ENCODE measurements at regions not wholly inside any gene's neighbourhood (a gene's known extent, or its start where the extent isn't known, plus 50 kb on each side); places are given as distances from the start of the nearest gene placed in this dataset.

DNA sequence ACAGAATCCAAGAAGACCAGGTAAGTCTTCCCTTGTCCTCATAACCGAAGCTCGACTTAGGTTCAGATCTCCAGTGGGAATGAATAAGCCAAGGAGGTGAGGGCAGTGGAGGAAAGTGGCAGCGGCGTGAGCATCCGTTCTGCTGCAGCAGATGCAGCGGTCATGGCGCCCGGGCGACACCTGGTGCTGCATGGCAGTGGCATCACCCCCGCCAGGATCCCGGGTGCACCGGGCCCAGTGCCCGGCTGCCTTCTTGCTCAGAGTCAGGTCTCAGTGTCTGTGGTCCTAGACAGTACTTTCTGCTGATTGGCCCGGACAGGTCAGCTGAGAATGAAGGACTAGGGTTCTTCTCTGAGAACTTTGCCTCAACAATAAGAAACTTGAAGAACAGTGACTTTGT, 83.4 kb upstream of the SORBS2 start:
- ChIA-PET CTCF (no interaction called here), POLR2A (no interaction called here)
- Histone ChIP-seq H3K4me3 (replicated peaks in 1 of 3; ENCODE audit: insufficient read depth in 1 of 3, low read depth in 1 of 3, low read length in 3 of 3) (no peak overlapping the region), H3K79me2 (ENCODE audit: control insufficient read depth, insufficient read depth, low read length) (no peaks in the 10 kb centered on the region), H3K9me3 (replicated peaks; ENCODE audit: control insufficient read depth, insufficient read depth, low read length) (no peaks in the 10 kb centered on the region), H3K27ac (ENCODE audit: insufficient read depth, low read depth, low read length) (no peak overlapping the region), H2AFZ (ENCODE audit: low read depth, low read length) (no peak overlapping the region), H3K27me3 (ENCODE audit: control insufficient read depth in 2 of 2, insufficient read depth in 2 of 2, low read length in 2 of 2) (no peaks in the 10 kb centered on the region), H3K9me1 (replicated peaks; ENCODE audit: control insufficient read depth, extremely low read depth, insufficient read depth, low read length) (no peaks in the 10 kb centered on the region), H4K20me1 (replicated peaks; ENCODE audit: control insufficient read depth, extremely low read depth, insufficient read depth, low read length) (no peaks in the 10 kb centered on the region), H3K4me2 (ENCODE audit: insufficient read depth, low read length) (no peak overlapping the region), H3K9ac (replicated peaks; ENCODE audit: extremely low read depth, insufficient read depth, low read length) (no peak overlapping the region), H3K36me3 (ENCODE audit: control insufficient read depth in 2 of 2, extremely low read depth in 1 of 2, insufficient read depth in 2 of 2, low read length in 2 of 2) (no peaks in the 10 kb centered on the region), H3K4me1 (ENCODE audit: control insufficient read depth, extremely low read depth, insufficient read depth, low read length) (no peaks in the 10 kb centered on the region)
- TF ChIP-seq JUN (IDR thresholded peaks at IDR 0.05; ENCODE audit: borderline replicate concordance, insufficient read depth, insufficient read length, low read depth): no peak
- TF ChIP-seq, protein P1, sequence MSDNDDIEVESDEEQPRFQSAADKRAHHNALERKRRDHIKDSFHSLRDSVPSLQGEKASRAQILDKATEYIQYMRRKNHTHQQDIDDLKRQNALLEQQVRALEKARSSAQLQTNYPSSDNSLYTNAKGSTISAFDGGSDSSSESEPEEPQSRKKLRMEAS (IDR thresholded peaks at IDR 0.05; ENCODE audit: insufficient read depth, insufficient read length): no peak
- dilution Hi-C loops (cut with MboI; ENCODE audit: extremely low pct_ligation_motif_present, low sequenced_read_pairs) (no loop called here), intact Hi-C loops (cut with micrococcal nuclease) (no loop called here)
- FAIRE-seq (no peak), DNase-seq (ENCODE audit: low read depth, low spot score) (no peak)
- no TSS peak for BruUV-seq (replicated peaks)

DNA sequence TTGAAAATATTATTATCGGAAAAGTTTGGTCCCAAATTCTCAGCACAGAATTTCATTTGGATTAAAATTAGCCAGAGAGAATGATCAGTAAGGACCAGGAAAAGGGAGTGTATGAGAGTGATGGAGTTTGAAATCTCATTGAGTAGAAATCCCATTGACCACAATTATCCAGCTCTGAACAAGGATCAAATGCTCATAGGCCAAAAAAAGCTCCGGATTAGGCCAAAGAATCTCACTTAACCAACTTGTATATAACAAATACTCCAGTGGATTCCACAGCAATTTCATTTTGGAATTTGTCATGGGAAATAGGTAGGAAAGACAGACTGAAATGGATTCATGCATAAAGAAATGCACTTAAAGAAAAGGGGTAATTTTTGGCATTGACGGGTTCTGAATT, 83.9 kb upstream of the SORBS2 start:
- Histone ChIP-seq H3K79me2 (ENCODE audit: control insufficient read depth, insufficient read depth, low read length) (no peaks in the 10 kb centered on the region), H3K27ac (ENCODE audit: insufficient read depth, low read depth, low read length) (no peak overlapping the region), H3K4me3 (replicated peaks in 1 of 3; ENCODE audit: insufficient read depth in 1 of 3, low read depth in 1 of 3, low read length in 3 of 3) (no peak overlapping the region), H4K20me1 (replicated peaks; ENCODE audit: control insufficient read depth, extremely low read depth, insufficient read depth, low read length) (no peaks in the 10 kb centered on the region), H3K4me1 (ENCODE audit: control insufficient read depth, extremely low read depth, insufficient read depth, low read length) (no peaks in the 10 kb centered on the region), H3K9me3 (replicated peaks; ENCODE audit: control insufficient read depth, insufficient read depth, low read length) (no peaks in the 10 kb centered on the region), H2AFZ (ENCODE audit: low read depth, low read length) (no peak overlapping the region), H3K27me3 (ENCODE audit: control insufficient read depth in 2 of 2, insufficient read depth in 2 of 2, low read length in 2 of 2) (no peaks in the 10 kb centered on the region), H3K36me3 (ENCODE audit: control insufficient read depth in 2 of 2, extremely low read depth in 1 of 2, insufficient read depth in 2 of 2, low read length in 2 of 2) (no peaks in the 10 kb centered on the region), H3K4me2 (ENCODE audit: insufficient read depth, low read length) (no peak overlapping the region), H3K9me1 (replicated peaks; ENCODE audit: control insufficient read depth, extremely low read depth, insufficient read depth, low read length) (no peaks in the 10 kb centered on the region), H3K9ac (replicated peaks; ENCODE audit: extremely low read depth, insufficient read depth, low read length) (no peak overlapping the region)
- TF ChIP-seq POLR2A (IDR thresholded peaks at IDR 0.05; ENCODE audit: low read depth, low read length) (no peak), MYC (IDR thresholded peaks at IDR 0.05; ENCODE audit: low read depth, low read length) (no peak)
- DNase-seq (ENCODE audit: low read depth, low spot score) (no peak), FAIRE-seq (no peak)
- BruUV-seq (replicated peaks): no TSS peak
- intact Hi-C loops (cut with micrococcal nuclease): no loop called here
- CTCF ChIA-PET: interaction anchor here (1.5 kb wide), 1 partner anchor 12 kb away, joined by 4 read pairs; no protein-coding TSS in a partner anchor
- dilution Hi-C loops (cut with MboI; ENCODE audit: extremely low pct_ligation_motif_present, low sequenced_read_pairs): no loop called here
- POLR2A ChIA-PET: no interaction called here
